ENCODE measurements at regions not wholly inside any gene's neighbourhood (a gene's known extent, or its start where the extent isn't known, plus 50 kb on each side); places are given as distances from the start of the nearest gene placed in this dataset.

GRCh38 chr18:2035056-2035455 is 536.2 kb downstream of the METTL4 start:
- no peak for FAIRE-seq
- Histone ChIP-seq H3K36me3 (ENCODE audit: control insufficient read depth, insufficient read depth, low read length) (no peaks in the 10 kb centered on the region), H3K27me3 (ENCODE audit: control insufficient read depth, insufficient read depth, low read length) (no peaks in the 10 kb centered on the region), H3K4me3 (ENCODE audit: low read depth, low read length) (no peak overlapping the region)
- TF ChIP-seq CTCF (IDR thresholded peaks at IDR 0.05; ENCODE audit: insufficient read depth, low read length, severe bottlenecking) = no peak
- DNase-seq (ENCODE audit: low read depth) = no peak

GRCh38 chr18:2036086-2036485 is 535.2 kb downstream of the METTL4 start:
- no peak for TF ChIP-seq CTCF (IDR thresholded peaks at IDR 0.05; ENCODE audit: insufficient read depth, low read length, severe bottlenecking)
- no peak for FAIRE-seq
- H3K27me3 ChIP-seq (ENCODE audit: control insufficient read depth, insufficient read depth, low read length) = no peaks in the 10 kb centered on the region
- no peaks in the 10 kb centered on the region for H3K36me3 ChIP-seq (ENCODE audit: control insufficient read depth, insufficient read depth, low read length)
- no peak overlapping the region for H3K4me3 ChIP-seq (ENCODE audit: low read depth, low read length)
- peak; percentile 88 for DNase-seq (ENCODE audit: low read depth)

GRCh38 chr18:2040279-2040678 is 531.0 kb downstream of the METTL4 start:
- H3K27me3 ChIP-seq (ENCODE audit: control insufficient read depth, insufficient read depth, low read length) = no peaks in the 10 kb centered on the region
- no peak overlapping the region for H3K4me3 ChIP-seq (ENCODE audit: low read depth, low read length)
- FAIRE-seq = no peak
- no peak for TF ChIP-seq CTCF (IDR thresholded peaks at IDR 0.05; ENCODE audit: insufficient read depth, low read length, severe bottlenecking)
- DNase-seq (ENCODE audit: low read depth) = no peak
- H3K36me3 ChIP-seq (ENCODE audit: control insufficient read depth, insufficient read depth, low read length) = no peaks in the 10 kb centered on the region

GRCh38 chr18:2049986-2050385 is 521.3 kb downstream of the METTL4 start:
- Histone ChIP-seq H3K36me3 (ENCODE audit: control insufficient read depth, insufficient read depth, low read length) (no peaks in the 10 kb centered on the region), H3K27me3 (ENCODE audit: control insufficient read depth, insufficient read depth, low read length) (no peaks in the 10 kb centered on the region), H3K4me3 (ENCODE audit: low read depth, low read length) (no peak overlapping the region)
- TF ChIP-seq CTCF (IDR thresholded peaks at IDR 0.05; ENCODE audit: insufficient read depth, low read length, severe bottlenecking) = no peak
- DNase-seq (ENCODE audit: low read depth) (peak; percentile 63), FAIRE-seq (no peak)

- Histone ChIP-seq H3K4me3 (ENCODE audit: low read depth, low read length) (no peak overlapping the region), H3K27me3 (ENCODE audit: control insufficient read depth, insufficient read depth, low read length) (no peaks in the 10 kb centered on the region), H3K36me3 (ENCODE audit: control insufficient read depth, insufficient read depth, low read length) (no peaks in the 10 kb centered on the region)
- DNase-seq (ENCODE audit: low read depth) (peak; percentile 95), FAIRE-seq (peak; percentile 91)
- no peak for TF ChIP-seq CTCF (IDR thresholded peaks at IDR 0.05; ENCODE audit: insufficient read depth, low read length, severe bottlenecking)
Measured at GRCh38 chr18:2050702-2051201, 520.6 kb downstream of the METTL4 start.

- DNase-seq (ENCODE audit: low read depth) = no peak
- Histone ChIP-seq H3K27me3 (ENCODE audit: control insufficient read depth, insufficient read depth, low read length) (no peaks in the 10 kb centered on the region), H3K4me3 (ENCODE audit: low read depth, low read length) (no peak overlapping the region), H3K36me3 (ENCODE audit: control insufficient read depth, insufficient read depth, low read length) (no peaks in the 10 kb centered on the region)
- FAIRE-seq = no peak
- no peak for TF ChIP-seq CTCF (IDR thresholded peaks at IDR 0.05; ENCODE audit: insufficient read depth, low read length, severe bottlenecking)
Measured at GRCh38 chr18:2053490-2054089, 517.7 kb downstream of the METTL4 start.

Data from bronchial epithelial cell (primary cell).